ENCODE measurements at regions not wholly inside any gene's neighbourhood (a gene's known extent, or its start where the extent isn't known, plus 50 kb on each side); places are given as distances from the start of the nearest gene placed in this dataset.

- TF ChIP-seq POLR2A (IDR thresholded peaks at IDR 0.05) (no peak), CTCF (IDR thresholded peaks at IDR 0.05) (no peak), POLR2AphosphoS5 (IDR thresholded peaks at IDR 0.05) (no peak), EP300 (IDR thresholded peaks at IDR 0.05) (no peak)
These were observed 314.7 kb downstream of the TLE1 start for GRCh38 chr9:81374459-81375186.
